IPS DF 4.7 (cell line): ENCODE measurements at regions not wholly inside any gene's neighbourhood (a gene's known extent, or its start where the extent isn't known, plus 50 kb on each side); places are given as distances from the start of the nearest gene placed in this dataset.

Experiments
- DNase-seq: peaks from one replicate; pipeline ENCODE4 v3.0.0-alpha.2; 2013; ENCODE audit warnings: low spot score; ENCODE audit errors: extremely low read depth

GRCh38 chr1:177585302-177586220, 384.3 kb downstream of the SEC16B start:
- DNase-seq, result no peak

- DNase-seq, result no peak
Measured at GRCh38 chr1:177573901-177574300, 396.0 kb downstream of the SEC16B start.

GRCh38 chr1:177571485-177572076, 398.3 kb downstream of the SEC16B start:
- DNase-seq, result no peak

- DNase-seq, result no peak
Measured at GRCh38 chr1:177571076-177571475, 398.8 kb downstream of the SEC16B start.

- no peak for DNase-seq
Measured at GRCh38 chr1:177569476-177569875, 398.7 kb downstream of the BRINP2 start.

- DNase-seq, result peak; percentile 3
Measured at GRCh38 chr1:177568622-177569021, 397.9 kb downstream of the BRINP2 start.

GRCh38 chr1:177567393-177567792, 396.6 kb downstream of the BRINP2 start:
- DNase-seq, result no peak

GRCh38 chr1:177566495-177566894, 395.7 kb downstream of the BRINP2 start:
- DNase-seq, result no peak

- no peak for DNase-seq
Measured at GRCh38 chr1:177561436-177561835, 390.7 kb downstream of the BRINP2 start.

- no peak for DNase-seq
Measured at GRCh38 chr1:177558372-177558771, 387.6 kb downstream of the BRINP2 start.

- no peak for DNase-seq
Measured at GRCh38 chr1:177556163-177556562, 385.4 kb downstream of the BRINP2 start.

- DNase-seq, result no peak
Measured at GRCh38 chr1:177547200-177547599, 376.4 kb downstream of the BRINP2 start.

- no peak for DNase-seq
Measured at GRCh38 chr1:177546346-177546745, 375.6 kb downstream of the BRINP2 start.

- no peak for DNase-seq
Measured at GRCh38 chr1:177526201-177526600, 355.4 kb downstream of the BRINP2 start.

GRCh38 chr1:177525176-177525575, 354.4 kb downstream of the BRINP2 start:
- DNase-seq, result no peak

- no peak for DNase-seq
Measured at GRCh38 chr1:177517546-177517945, 346.8 kb downstream of the BRINP2 start.

GRCh38 chr1:177514207-177514606, 343.4 kb downstream of the BRINP2 start:
- DNase-seq, result no peak

- DNase-seq, result no peak
Measured at GRCh38 chr1:177511036-177511435, 340.3 kb downstream of the BRINP2 start.

- no peak for DNase-seq
Measured at GRCh38 chr1:177505905-177506590, 335.3 kb downstream of the BRINP2 start.

- no peak for DNase-seq
Measured at GRCh38 chr1:177495878-177496277, 325.1 kb downstream of the BRINP2 start.

GRCh38 chr1:177490786-177491185, 320.0 kb downstream of the BRINP2 start:
- no peak for DNase-seq

GRCh38 chr1:177490036-177490639, 319.4 kb downstream of the BRINP2 start:
- no peak for DNase-seq
